OCI-LY1 (cell line): ENCODE measurements at regions not wholly inside any gene's neighbourhood (a gene's known extent, or its start where the extent isn't known, plus 50 kb on each side); places are given as distances from the start of the nearest gene placed in this dataset.

Experiments used
- H2AFZ ChIP-seq: fragments of 200-600 bp; sonication (generic), shearing (Covaris generic); 2 replicates; pipeline ENCODE4 v1.6.0; 2014; ENCODE audit warnings: antibody characterized with exemption, mild to moderate bottlenecking, low read length
- H3F3A ChIP-seq: fragments of 200-600 bp; sonication (generic), shearing (Covaris generic); 2 replicates; pipeline ENCODE4 v1.6.0; 2014; ENCODE audit warnings: mild to moderate bottlenecking, antibody characterized with exemption, low read length, moderate library complexity; ENCODE audit not compliant: insufficient read depth
- H3K27ac ChIP-seq: fragments of 200-600 bp; sonication (generic); 2 replicates; pipeline ENCODE4 v1.5.1; 2014; ENCODE audit warnings: low read length, mixed run types, mild to moderate bottlenecking, low read depth; ENCODE audit not compliant: poor library complexity, severe bottlenecking
- H3K27me3 ChIP-seq: fragments of 200-600 bp; sonication (generic); 2 replicates; pipeline ENCODE4 v1.6.0; 2014; ENCODE audit warnings: antibody characterized with exemption, mild to moderate bottlenecking, low read length, moderate library complexity; ENCODE audit not compliant: insufficient read depth
- H3K36me3 ChIP-seq: fragments of 200-600 bp; sonication (generic); 2 replicates; pipeline ENCODE4 v1.6.1; 2014; ENCODE audit warnings: mild to moderate bottlenecking, antibody characterized with exemption, low read length, moderate library complexity, mixed read lengths; ENCODE audit not compliant: insufficient read depth
- H3K4me1 ChIP-seq: fragments of 200-600 bp; sonication (generic); 2 replicates; pipeline ENCODE4 v1.5.1; 2014; ENCODE audit warnings: mild to moderate bottlenecking, low read length, moderate library complexity; ENCODE audit not compliant: insufficient read depth, severe bottlenecking
- H3K4me2 ChIP-seq: fragments of 200-600 bp; sonication (generic), shearing (Covaris generic); 2 replicates; pipeline ENCODE4 v1.6.1; 2014; ENCODE audit warnings: low read length
- H3K4me3 ChIP-seq: fragments of 200-600 bp; sonication (generic); 2 replicates; pipeline ENCODE4 v1.5.1; 2014; ENCODE audit warnings: low read length, low read depth, mild to moderate bottlenecking, mixed read lengths; ENCODE audit not compliant: poor library complexity, severe bottlenecking
- H3K79me2 ChIP-seq: fragments of 200-600 bp; shearing (Covaris generic); 2 replicates; pipeline ENCODE4 v1.6.1; 2016; ENCODE audit warnings: mixed run types, low read length, mixed read lengths; ENCODE audit not compliant: insufficient read depth
- H3K9ac ChIP-seq: fragments of 200-600 bp; sonication (generic), shearing (Covaris generic); 2 replicates; pipeline ENCODE4 v1.6.1; 2014; ENCODE audit warnings: mild to moderate bottlenecking, low read length, mixed read lengths
- H3K9me2 ChIP-seq: fragments of 200-600 bp; sonication (generic), shearing (Covaris generic); 2 replicates; pipeline ENCODE4 v1.6.1; 2014; ENCODE audit warnings: low read depth, mild to moderate bottlenecking, low read length, mixed read lengths
- H3K9me3 ChIP-seq: fragments of 200-600 bp; shearing (Covaris generic); 2 replicates; pipeline ENCODE4 v1.6.1; 2014; ENCODE audit warnings: low read length, mixed read lengths
- H4K20me1 ChIP-seq: fragments of 200-600 bp; sonication (generic), shearing (Covaris generic); 2 replicates; pipeline ENCODE4 v1.6.0; 2016; ENCODE audit warnings: mild to moderate bottlenecking, low read length; ENCODE audit not compliant: insufficient read depth
- CTCF ChIP-seq: fragments of 200-600 bp; sonication (generic), shearing (Covaris generic); IDR thresholded peaks from 2 replicates; pipeline ENCODE4 v1.5.1; 2017; ENCODE audit warnings: mild to moderate bottlenecking, antibody characterized with exemption, low read length, moderate library complexity, mixed read lengths
- EZH2 ChIP-seq: fragments of 200-600 bp; sonication (generic), shearing (Covaris generic); IDR thresholded peaks from 2 replicates; pipeline ENCODE4 v1.8.0; 2017; ENCODE audit warnings: borderline replicate concordance, mixed run types, mild to moderate bottlenecking, antibody characterized with exemption, low read length, moderate library complexity, mixed read lengths

- Histone ChIP-seq H3K9me3 (no peaks in the 10 kb centered on the region), H3K9ac (no peak overlapping the region), H3K36me3 (no peaks in the 10 kb centered on the region), H3K4me3 (no peak overlapping the region), H3K4me2 (no peak overlapping the region), H3K9me2 (no peaks in the 10 kb centered on the region), H4K20me1 (no peaks in the 10 kb centered on the region), H3K79me2 (no peaks in the 10 kb centered on the region), H3K4me1 (no peaks in the 10 kb centered on the region), H2AFZ (no peak overlapping the region), H3F3A (no peaks in the 10 kb centered on the region), H3K27me3 (no peaks in the 10 kb centered on the region), H3K27ac (no peak overlapping the region)
- no peak for TF ChIP-seq CTCF
- no peak for TF ChIP-seq EZH2
These were observed 235.7 kb upstream of the CFAP20DC start for GRCh38 chr3:59285560-59285959.

GRCh38 chr3:59284926-59285325 lies 235.1 kb upstream of the CFAP20DC start:
- no peaks in the 10 kb centered on the region for H3K79me2 ChIP-seq
- H3K27ac ChIP-seq = no peak overlapping the region
- H3K27me3 ChIP-seq = no peaks in the 10 kb centered on the region
- no peaks in the 10 kb centered on the region for H4K20me1 ChIP-seq
- H3K4me3 ChIP-seq = no peak overlapping the region
- no peaks in the 10 kb centered on the region for H3K4me1 ChIP-seq
- no peaks in the 10 kb centered on the region for H3F3A ChIP-seq
- TF ChIP-seq EZH2 = no peak
- TF ChIP-seq CTCF = no peak
- no peaks in the 10 kb centered on the region for H3K9me3 ChIP-seq
- H3K36me3 ChIP-seq = no peaks in the 10 kb centered on the region
- no peaks in the 10 kb centered on the region for H3K9me2 ChIP-seq
- no peak overlapping the region for H2AFZ ChIP-seq
- H3K9ac ChIP-seq = no peak overlapping the region
- no peak overlapping the region for H3K4me2 ChIP-seq

GRCh38 chr3:59280113-59280512 lies 230.3 kb upstream of the CFAP20DC start:
- no peaks in the 10 kb centered on the region for H3K79me2 ChIP-seq
- H3K9me3 ChIP-seq = no peaks in the 10 kb centered on the region
- no peaks in the 10 kb centered on the region for H3F3A ChIP-seq
- TF ChIP-seq CTCF (no peak), EZH2 (no peak)
- H3K27ac ChIP-seq = no peak overlapping the region
- H3K4me1 ChIP-seq = no peaks in the 10 kb centered on the region
- no peak overlapping the region for H3K4me3 ChIP-seq
- no peak overlapping the region for H3K4me2 ChIP-seq
- no peaks in the 10 kb centered on the region for H4K20me1 ChIP-seq
- no peak overlapping the region for H2AFZ ChIP-seq
- H3K36me3 ChIP-seq = no peaks in the 10 kb centered on the region
- H3K9ac ChIP-seq = no peak overlapping the region
- H3K9me2 ChIP-seq = no peaks in the 10 kb centered on the region
- H3K27me3 ChIP-seq = no peaks in the 10 kb centered on the region
